HG03025 (cell line): ENCODE measurements at regions not wholly inside any gene's neighbourhood (a gene's known extent, or its start where the extent isn't known, plus 50 kb on each side); places are given as distances from the start of the nearest gene placed in this dataset.

ENCODE experiments used
- ATAC-seq: cut with Tn5 transposase; IDR thresholded peaks from one replicate; pipeline ENCODE4 v1.9.1; 2021; ENCODE audit warnings: mild to moderate bottlenecking, moderate library complexity; ENCODE audit not compliant: unreplicated experiment, low FRiP score

- no peak for ATAC-seq
These were observed 569.0 kb upstream of the SORCS1 start for GRCh38 chr10:107733328-107734130.

DNA sequence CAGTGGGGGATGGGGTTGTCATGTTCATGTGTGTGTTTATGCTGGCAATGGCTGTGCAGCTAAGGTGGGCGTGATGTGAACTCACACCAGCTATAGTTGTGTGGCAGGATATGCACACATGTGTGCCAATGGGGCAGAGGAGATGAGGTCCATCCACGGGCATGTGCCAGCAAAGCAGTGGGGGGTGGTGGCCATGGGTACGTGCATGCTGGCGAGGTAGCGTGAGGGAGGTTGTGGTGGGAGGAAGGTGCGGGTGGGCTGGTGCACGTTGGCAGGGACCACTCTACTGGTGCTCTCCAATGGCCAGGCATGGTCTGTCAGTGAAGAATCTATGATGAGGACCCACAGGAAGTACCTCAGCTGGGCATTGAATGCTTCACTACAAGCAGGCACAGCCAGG is 567.5 kb upstream of the SORCS1 start:
- ATAC-seq, result no peak

- ATAC-seq, result no peak
These were observed 564.3 kb upstream of the SORCS1 start for GRCh38 chr10:107728807-107729206.

DNA sequence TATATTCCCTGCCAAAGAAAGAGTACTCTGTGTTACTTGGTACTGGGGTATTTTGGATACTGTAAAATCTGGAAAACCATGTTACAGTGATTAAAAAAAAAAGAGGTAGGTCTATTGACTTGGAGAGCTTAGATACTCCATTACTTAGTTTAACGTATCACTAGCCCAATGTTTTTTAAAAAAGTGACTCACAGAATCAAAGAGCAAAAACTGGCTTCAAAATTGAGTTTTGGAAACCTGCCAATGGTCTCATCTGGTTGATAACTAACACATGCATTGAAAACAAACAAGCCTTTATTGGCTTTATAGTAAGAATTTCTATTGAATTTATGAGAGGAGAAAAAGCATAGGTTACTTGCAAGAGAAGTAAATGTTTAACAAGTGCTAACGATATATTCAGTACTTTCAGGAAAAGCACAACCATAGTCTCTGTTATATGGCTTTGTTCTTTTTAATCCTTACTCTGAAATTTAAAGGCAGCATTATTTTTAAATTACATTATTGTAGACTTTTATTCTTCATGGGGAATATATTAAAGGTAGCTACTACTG is 563.3 kb upstream of the SORCS1 start:
- no peak for ATAC-seq

DNA sequence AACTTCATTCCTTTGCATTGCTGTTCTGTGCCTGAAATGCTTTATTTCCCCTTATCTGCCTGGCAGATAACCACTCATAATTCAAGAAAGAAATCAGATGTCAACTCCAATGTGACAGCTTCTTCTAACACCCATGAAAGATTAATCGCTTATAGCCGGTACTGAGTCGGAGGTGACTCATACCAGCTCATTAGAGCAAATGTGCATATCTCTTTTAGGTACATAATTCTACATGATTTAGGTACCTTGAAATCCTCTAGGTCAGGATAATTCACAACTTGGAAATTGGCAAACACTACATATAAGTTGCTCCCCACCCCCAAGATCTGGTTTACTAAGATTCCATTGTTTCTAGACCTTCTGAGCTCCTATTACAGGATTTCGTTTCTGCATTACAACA is 554.4 kb upstream of the SORCS1 start:
- ATAC-seq, result no peak

- ATAC-seq, result no peak
These were observed 552.5 kb upstream of the SORCS1 start for GRCh38 chr10:107717046-107717445.

- no peak for ATAC-seq
These were observed 551.1 kb upstream of the SORCS1 start for GRCh38 chr10:107715565-107715964.

DNA sequence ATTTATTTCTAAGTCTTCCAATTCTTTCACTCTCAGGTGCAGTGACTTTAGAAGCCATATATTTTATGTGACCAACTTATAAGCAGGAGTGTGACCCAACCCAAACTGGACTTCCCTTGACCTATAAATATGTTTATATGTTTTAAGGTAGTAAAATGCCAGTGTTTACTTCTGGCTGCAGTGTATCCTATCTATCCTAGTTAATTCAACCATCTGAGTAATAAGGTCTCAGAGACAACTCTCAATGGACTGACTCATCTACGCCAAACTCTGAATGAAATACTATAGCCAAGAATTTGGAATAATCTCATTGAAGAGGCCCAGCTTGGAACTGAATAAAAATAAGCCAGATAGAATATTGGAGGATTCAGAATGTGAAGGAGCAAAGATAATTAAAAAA is 544.5 kb upstream of the SORCS1 start:
- ATAC-seq, result no peak

DNA sequence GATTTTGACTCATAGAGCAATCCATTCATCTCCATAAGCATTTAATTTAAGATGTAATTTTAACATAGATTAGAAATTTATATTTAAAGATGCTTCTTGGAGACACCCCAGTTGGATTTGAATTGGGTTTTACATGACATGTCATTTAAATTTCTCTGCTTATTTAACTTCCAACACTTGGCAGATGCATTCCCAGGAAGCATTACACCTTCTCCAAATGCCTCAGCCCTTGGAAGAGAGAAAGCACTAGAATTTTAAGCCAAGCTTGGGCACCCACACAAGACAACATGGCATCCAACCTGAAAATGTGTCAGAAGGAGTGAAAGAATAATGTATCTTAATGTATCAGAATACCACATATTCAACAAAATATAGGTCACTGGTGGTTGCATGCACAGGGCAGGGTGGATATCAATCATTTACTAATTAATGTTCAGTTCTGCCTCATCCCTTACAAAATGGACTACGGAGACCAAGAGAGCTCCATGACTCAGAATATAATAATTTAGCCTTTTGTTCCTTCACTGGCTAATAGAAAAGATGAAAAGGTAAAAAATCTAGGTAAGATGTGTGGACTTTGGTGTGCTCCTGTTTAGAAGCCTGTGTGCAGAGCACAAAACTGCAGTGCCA is 541.7 kb upstream of the SORCS1 start:
- ATAC-seq, result no peak

GRCh38 chr10:107701943-107702342 is 537.4 kb upstream of the SORCS1 start:
- ATAC-seq, result no peak

DNA sequence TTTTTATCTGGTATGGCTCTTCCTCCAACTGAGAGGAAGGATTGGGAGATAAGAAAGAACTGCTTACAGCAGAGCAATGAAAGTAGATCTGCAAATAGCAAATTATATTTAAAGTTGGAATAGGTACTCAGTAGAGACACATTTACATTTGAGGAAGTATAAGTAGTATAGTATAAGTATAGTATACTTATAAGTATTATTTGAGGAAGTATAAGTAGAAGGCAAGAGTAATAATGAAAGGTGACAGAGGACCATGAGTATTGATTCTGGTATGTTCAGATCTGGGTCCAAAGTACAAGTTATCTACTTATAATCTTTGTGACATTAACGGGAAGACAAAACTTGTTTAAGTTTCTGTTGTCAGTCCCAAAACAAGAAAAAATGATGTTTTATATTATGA is 527.6 kb upstream of the SORCS1 start:
- no peak for ATAC-seq

DNA sequence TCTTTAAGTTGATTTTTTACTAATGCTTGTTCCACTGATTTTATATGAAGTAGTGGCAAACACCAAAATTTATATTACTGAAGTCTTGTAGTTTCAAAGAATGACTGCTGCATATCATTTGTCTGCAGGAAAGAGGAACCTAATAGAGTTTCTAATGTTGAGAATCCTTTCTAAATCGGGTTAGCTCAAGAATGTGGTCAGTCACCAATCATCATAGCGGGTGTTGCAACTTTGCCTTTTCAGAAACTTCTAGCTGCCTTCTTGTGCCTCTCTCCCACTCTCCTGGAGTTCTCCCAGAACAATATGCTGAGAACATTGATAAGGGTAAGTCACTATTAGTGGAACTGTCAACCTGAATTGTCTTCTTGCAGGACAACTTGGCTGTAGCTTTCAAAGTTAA is 524.8 kb upstream of the SORCS1 start:
- no peak for ATAC-seq

GRCh38 chr10:107687701-107688100 is 523.2 kb upstream of the SORCS1 start:
- ATAC-seq, result no peak

DNA sequence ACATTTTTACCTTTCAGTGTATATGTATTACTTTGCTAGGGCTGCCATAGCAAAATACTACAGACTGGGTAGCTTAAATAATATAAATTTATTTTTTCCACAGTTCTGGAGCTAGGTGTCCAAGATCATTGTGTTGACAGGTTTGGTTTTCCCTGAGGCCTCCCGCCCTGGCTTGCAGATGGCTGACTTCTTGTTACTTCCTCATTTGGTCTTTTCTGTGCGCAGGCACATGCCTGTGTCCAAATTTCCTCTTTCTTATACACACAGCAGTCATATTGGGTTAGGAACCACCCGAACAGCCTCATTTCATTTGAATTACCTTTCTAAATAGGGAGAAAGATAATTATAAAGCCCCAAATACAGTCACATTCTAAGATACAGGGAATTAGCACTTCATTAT is 521.6 kb upstream of the SORCS1 start:
- no peak for ATAC-seq

GRCh38 chr10:107671960-107672359 is 507.5 kb upstream of the SORCS1 start:
- no peak for ATAC-seq

- ATAC-seq, result no peak
These were observed 501.7 kb upstream of the SORCS1 start for GRCh38 chr10:107666214-107666613.

- no peak for ATAC-seq
These were observed 501.0 kb upstream of the SORCS1 start for GRCh38 chr10:107665459-107665858.

DNA sequence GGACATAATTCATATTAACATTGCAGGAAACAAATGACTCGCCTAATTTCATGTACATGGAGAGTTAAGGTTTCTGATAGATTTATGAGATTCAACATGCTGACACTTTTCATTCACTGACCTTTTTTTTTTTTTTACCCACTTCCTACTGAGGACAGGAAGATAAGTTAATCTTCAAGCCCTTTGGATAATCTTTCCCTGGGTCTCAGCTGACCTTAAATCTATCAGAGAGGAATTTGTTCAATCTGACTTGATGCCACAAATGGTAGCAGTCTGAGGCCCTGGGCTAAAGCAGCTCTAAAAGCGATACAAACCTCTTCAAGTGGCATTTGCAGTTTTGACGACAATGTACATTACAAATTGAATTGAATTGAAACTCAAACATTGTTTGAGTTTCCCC is 493.3 kb upstream of the SORCS1 start:
- no peak for ATAC-seq

DNA sequence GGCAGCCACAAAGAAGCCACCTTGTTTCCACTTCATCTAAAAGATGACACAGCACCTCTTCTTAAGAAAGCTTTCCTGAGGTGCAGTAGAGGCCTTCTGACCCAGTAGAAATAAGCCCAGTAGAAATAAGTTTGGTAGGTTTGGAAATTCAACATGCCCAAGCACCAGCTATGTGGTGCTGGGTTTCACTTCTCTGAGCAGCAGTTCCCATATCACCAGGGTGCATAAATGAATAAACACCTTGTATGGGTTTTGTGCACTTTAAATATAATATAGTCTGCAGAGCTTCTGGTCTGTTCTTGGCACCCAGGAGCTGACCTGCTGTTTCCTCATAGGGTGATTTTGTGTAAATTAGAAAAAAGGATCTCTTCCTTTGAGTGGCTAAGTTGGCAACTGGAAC is 492.4 kb upstream of the SORCS1 start:
- ATAC-seq, result no peak

GRCh38 chr10:107653832-107654287 is 489.4 kb upstream of the SORCS1 start:
- peak; percentile 67 for ATAC-seq

GRCh38 chr10:107650939-107651338 is 486.4 kb upstream of the SORCS1 start:
- ATAC-seq, result no peak

GRCh38 chr10:107649249-107649648 is 484.7 kb upstream of the SORCS1 start:
- ATAC-seq, result no peak
